SK-N-MC (cell line): ENCODE measurements at regions not wholly inside any gene's neighbourhood (a gene's known extent, or its start where the extent isn't known, plus 50 kb on each side); places are given as distances from the start of the nearest gene placed in this dataset.

Experiments
- DNase-seq: peaks from one replicate; pipeline ENCODE4 v3.0.0-alpha.2; 2011; ENCODE audit warnings: low read depth, low spot score
- H3K27ac ChIP-seq: fragments of 200-600 bp; sonication (generic); 2 replicates; pipeline ENCODE4 v1.5.1; 2016; ENCODE audit warnings: mixed run types
- H3K36me3 ChIP-seq: fragments of 200-600 bp; sonication (generic); 2 replicates; pipeline ENCODE4 v1.6.1; 2017; ENCODE audit warnings: antibody characterized with exemption, low read length, mixed read lengths; ENCODE audit not compliant: insufficient read depth
- H3K4me3 ChIP-seq: fragments of 200-600 bp; sonication (generic); 2 replicates; pipeline ENCODE4 v1.5.1; 2016
- H3K9ac ChIP-seq: fragments of 200-600 bp; sonication (generic); 2 replicates; pipeline ENCODE4 v1.8.0; 2017; ENCODE audit warnings: mixed run types, mixed read lengths; ENCODE audit not compliant: insufficient read length
- H3K9me3 ChIP-seq: fragments of 200-600 bp; sonication (generic); 2 replicates; pipeline ENCODE4 v1.6.1; 2017; ENCODE audit warnings: low read depth, mild to moderate bottlenecking, antibody characterized with exemption, low read length, moderate library complexity, mixed read lengths
- EZH2 ChIP-seq: fragments of 200-600 bp; sonication (generic); IDR thresholded peaks from one replicate; pipeline ENCODE4 v1.6.1; 2017; ENCODE audit warnings: antibody characterized with exemption
- FOXP2 ChIP-seq: optimal IDR thresholded peaks from 2 replicates; pipeline ENCODE3; 2011; ENCODE audit warnings: mild to moderate bottlenecking, moderate library complexity; ENCODE audit not compliant: insufficient read depth; ENCODE audit errors: extremely low read length, control extremely low read depth
- POLR2AphosphoS5 ChIP-seq: IDR thresholded peaks from 2 replicates; pipeline ENCODE4 v1.6.1; 2012; ENCODE audit warnings: mild to moderate bottlenecking, low read depth, low read length, borderline replicate concordance

GRCh38 chr6:19181211-19181610 is 656.0 kb upstream of the ID4 start:
- Histone ChIP-seq H3K9me3 (no peaks in the 10 kb centered on the region), H3K9ac (no peak overlapping the region), H3K27ac (no peak overlapping the region), H3K4me3 (no peak overlapping the region), H3K36me3 (no peaks in the 10 kb centered on the region)
- DNase-seq = no peak
- TF ChIP-seq EZH2 (no peak), POLR2AphosphoS5 (no peak), FOXP2 (no peak)

GRCh38 chr6:19193624-19194023 is 643.5 kb upstream of the ID4 start:
- Histone ChIP-seq H3K9me3 (no peaks in the 10 kb centered on the region), H3K4me3 (no peak overlapping the region), H3K36me3 (no peaks in the 10 kb centered on the region), H3K9ac (no peak overlapping the region), H3K27ac (no peak overlapping the region)
- no peak for DNase-seq
- TF ChIP-seq FOXP2 = no peak
- TF ChIP-seq EZH2 = no peak
- no peak for TF ChIP-seq POLR2AphosphoS5

- no peak for DNase-seq
- TF ChIP-seq FOXP2 (no peak), POLR2AphosphoS5 (no peak), EZH2 (no peak)
- Histone ChIP-seq H3K4me3 (no peak overlapping the region), H3K36me3 (no peaks in the 10 kb centered on the region), H3K27ac (no peak overlapping the region), H3K9me3 (no peaks in the 10 kb centered on the region), H3K9ac (no peak overlapping the region)
Observed at GRCh38 chr6:19204445-19204844, 632.7 kb upstream of the ID4 start.

- Histone ChIP-seq H3K4me3 (no peak overlapping the region), H3K9ac (no peak overlapping the region), H3K9me3 (no peaks in the 10 kb centered on the region), H3K36me3 (no peaks in the 10 kb centered on the region), H3K27ac (no peak overlapping the region)
- TF ChIP-seq POLR2AphosphoS5 (no peak), EZH2 (no peak), FOXP2 (no peak)
- DNase-seq = no peak
Observed at GRCh38 chr6:19205076-19205475, 632.1 kb upstream of the ID4 start.

- no peak overlapping the region for H3K4me3 ChIP-seq
- no peak overlapping the region for H3K27ac ChIP-seq
- TF ChIP-seq POLR2AphosphoS5 = no peak
- TF ChIP-seq FOXP2 = no peak
- TF ChIP-seq EZH2 = no peak
- no peaks in the 10 kb centered on the region for H3K36me3 ChIP-seq
- no peak for DNase-seq
- no peaks in the 10 kb centered on the region for H3K9me3 ChIP-seq
- H3K9ac ChIP-seq = no peak overlapping the region
Observed at GRCh38 chr6:19209202-19209601, 628.0 kb upstream of the ID4 start.

- no peak overlapping the region for H3K4me3 ChIP-seq
- H3K36me3 ChIP-seq = no peaks in the 10 kb centered on the region
- no peak overlapping the region for H3K9ac ChIP-seq
- DNase-seq = no peak
- TF ChIP-seq FOXP2 (no peak), POLR2AphosphoS5 (no peak), EZH2 (no peak)
- H3K27ac ChIP-seq = no peak overlapping the region
- H3K9me3 ChIP-seq = no peaks in the 10 kb centered on the region
Observed at GRCh38 chr6:19210849-19211590, 626.1 kb upstream of the ID4 start.

GRCh38 chr6:19214231-19214630 is 622.9 kb upstream of the ID4 start:
- H3K9me3 ChIP-seq = no peaks in the 10 kb centered on the region
- no peaks in the 10 kb centered on the region for H3K36me3 ChIP-seq
- no peak overlapping the region for H3K9ac ChIP-seq
- TF ChIP-seq POLR2AphosphoS5 (no peak), EZH2 (no peak), FOXP2 (no peak)
- H3K4me3 ChIP-seq = no peak overlapping the region
- no peak for DNase-seq
- H3K27ac ChIP-seq = no peak overlapping the region

- TF ChIP-seq FOXP2 (no peak), POLR2AphosphoS5 (no peak), EZH2 (no peak)
- H3K4me3 ChIP-seq = no peak overlapping the region
- no peak for DNase-seq
- no peak overlapping the region for H3K27ac ChIP-seq
- no peaks in the 10 kb centered on the region for H3K9me3 ChIP-seq
- no peak overlapping the region for H3K9ac ChIP-seq
- H3K36me3 ChIP-seq = no peaks in the 10 kb centered on the region
Observed at GRCh38 chr6:19219931-19220330, 617.2 kb upstream of the ID4 start.
